MCF 10A (cell line): ENCODE measurements at regions not wholly inside any gene's neighbourhood (a gene's known extent, or its start where the extent isn't known, plus 50 kb on each side); places are given as distances from the start of the nearest gene placed in this dataset.

Experiments
- BruUV-seq: library from RNA; stranded (reverse); fragments of 400-500 nt; replicated peaks from 2 replicates; lab custom pipeline; 2021; lab: Mats Ljungman, UMichigan
- CTCF ChIA-PET: fragments of 300-600 bp; sonication (Branson Sonifier 250); formaldehyde crosslinking; extraction: SDS; loops from one replicate; lab custom pipeline; 2021; ENCODE audit warnings: antibody characterized with exemption, inconsistent platforms; lab: Yijun Ruan, JAX
- POLR2A ChIA-PET: fragments of 300-600, 350-650 bp; sonication (Branson Sonifier 250); formaldehyde crosslinking; extraction: SDS; loops from one replicate; lab custom pipeline; 2020; ENCODE audit warnings: antibody characterized with exemption, inconsistent platforms; lab: Yijun Ruan, JAX
- DNase-seq: peaks from one replicate; pipeline ENCODE4 v3.0.0-alpha.2; 2018; ENCODE audit not compliant: unreplicated experiment
- H3K27ac Mint-ChIP-seq: one replicate; pipeline ENCODE4 v1.8.0; 2022; ENCODE audit warnings: mild to moderate bottlenecking, low read depth, mixed read lengths; ENCODE audit not compliant: unreplicated experiment
- H3K27me3 Mint-ChIP-seq: one replicate; pipeline ENCODE4 v1.8.0; 2022; ENCODE audit warnings: mixed read lengths; ENCODE audit not compliant: insufficient read depth, unreplicated experiment
- H3K36me3 Mint-ChIP-seq: one replicate; pipeline ENCODE4 v1.8.0; 2022; ENCODE audit warnings: mild to moderate bottlenecking, moderate library complexity, mixed read lengths; ENCODE audit not compliant: insufficient read depth, unreplicated experiment
- H3K4me1 Mint-ChIP-seq: one replicate; pipeline ENCODE4 v1.8.0; 2022; ENCODE audit warnings: mixed read lengths; ENCODE audit not compliant: insufficient read depth, unreplicated experiment
- H3K4me3 Mint-ChIP-seq: one replicate; pipeline ENCODE4 v1.8.0; 2022; ENCODE audit warnings: mild to moderate bottlenecking, moderate library complexity, mixed read lengths; ENCODE audit not compliant: unreplicated experiment
- H3K9me3 Mint-ChIP-seq: one replicate; pipeline ENCODE4 v1.8.0; 2022; ENCODE audit warnings: mixed read lengths; ENCODE audit not compliant: unreplicated experiment
- CTCF ChIP-seq: fragments of 200-600 bp; IDR thresholded peaks from one replicate; pipeline ENCODE4 v1.8.0; 2022; ENCODE audit warnings: antibody characterized with exemption, mild to moderate bottlenecking; ENCODE audit not compliant: unreplicated experiment
- intact Hi-C: fragments of 100-400 bp; cut with micrococcal nuclease; formaldehyde crosslinking; loops from 2 replicates; pipeline ENCODE4 v1.14.1; 2022

GRCh38 chr18:60259052-60259681 lies 113.4 kb downstream of the MC4R start:
- POLR2A ChIA-PET: interaction anchor here (0.5 kb wide), 1 partner anchor 8 kb away, joined by 3 read pairs; no protein-coding TSS in a partner anchor
- Mint-ChIP-seq H3K27ac (no peak overlapping the region), H3K27me3 (peaks cover 73% of the 10 kb centered on the region), H3K4me1 (no peaks in the 10 kb centered on the region), H3K9me3 (no peaks in the 10 kb centered on the region), H3K4me3 (no peak overlapping the region), H3K36me3 (no peaks in the 10 kb centered on the region)
- CTCF ChIA-PET: interaction anchor here (0.7 kb wide), 1 partner anchor 811 kb away, joined by 5 read pairs; no protein-coding TSS in a partner anchor
- intact Hi-C loops: no loop called here
- no peak for DNase-seq
- TF ChIP-seq CTCF: no peak
- BruUV-seq: no TSS peak

GRCh38 chr18:60249388-60249787 lies 123.2 kb downstream of the MC4R start:
- H3K9me3 Mint-ChIP-seq: no peaks in the 10 kb centered on the region
- DNase-seq: no peak
- no peaks in the 10 kb centered on the region for H3K4me1 Mint-ChIP-seq
- no peak overlapping the region for H3K27ac Mint-ChIP-seq
- intact Hi-C loops: no loop called here
- H3K4me3 Mint-ChIP-seq: no peak overlapping the region
- peaks cover 45% of the 10 kb centered on the region for H3K27me3 Mint-ChIP-seq
- TF ChIP-seq CTCF: no peak
- POLR2A ChIA-PET: no interaction called here
- CTCF ChIA-PET: interaction anchor here (0.6 kb wide), 1 partner anchor 24 kb away, joined by 4 read pairs; no protein-coding TSS in a partner anchor
- H3K36me3 Mint-ChIP-seq: no peaks in the 10 kb centered on the region
- no TSS peak for BruUV-seq

GRCh38 chr18:60248336-60249330 lies 123.9 kb downstream of the MC4R start:
- POLR2A ChIA-PET: no interaction called here
- H3K36me3 Mint-ChIP-seq: no peaks in the 10 kb centered on the region
- H3K9me3 Mint-ChIP-seq: no peaks in the 10 kb centered on the region
- DNase-seq: no peak
- no TSS peak for BruUV-seq
- no peak overlapping the region for H3K4me3 Mint-ChIP-seq
- H3K27ac Mint-ChIP-seq: no peak overlapping the region
- intact Hi-C loops: no loop called here
- H3K27me3 Mint-ChIP-seq: peaks cover 48% of the 10 kb centered on the region
- CTCF ChIA-PET: no interaction called here
- no peak for TF ChIP-seq CTCF
- no peaks in the 10 kb centered on the region for H3K4me1 Mint-ChIP-seq

GRCh38 chr18:60247103-60247502 lies 125.5 kb downstream of the MC4R start:
- H3K27ac Mint-ChIP-seq: no peak overlapping the region
- CTCF ChIA-PET: no interaction called here
- no peak for TF ChIP-seq CTCF

More at GRCh38 chr18:60247103-60247502, 125.5 kb downstream of the MC4R start:
- no peak for DNase-seq
- POLR2A ChIA-PET: no interaction called here
- intact Hi-C loops: no loop called here
- H3K4me1 Mint-ChIP-seq: no peaks in the 10 kb centered on the region
- BruUV-seq: no TSS peak
- H3K36me3 Mint-ChIP-seq: no peaks in the 10 kb centered on the region
- no peak overlapping the region for H3K4me3 Mint-ChIP-seq
- H3K27me3 Mint-ChIP-seq: peaks cover 52% of the 10 kb centered on the region
- H3K9me3 Mint-ChIP-seq: no peaks in the 10 kb centered on the region
